ENCODE measurements at regions not wholly inside any gene's neighbourhood (a gene's known extent, or its start where the extent isn't known, plus 50 kb on each side); places are given as distances from the start of the nearest gene placed in this dataset.
"Not testable (repeated sequence)": the region's sequence is repeated elsewhere in the genome, so short reads cannot be mapped to it uniquely, and the experiment has no call there.

DNA sequence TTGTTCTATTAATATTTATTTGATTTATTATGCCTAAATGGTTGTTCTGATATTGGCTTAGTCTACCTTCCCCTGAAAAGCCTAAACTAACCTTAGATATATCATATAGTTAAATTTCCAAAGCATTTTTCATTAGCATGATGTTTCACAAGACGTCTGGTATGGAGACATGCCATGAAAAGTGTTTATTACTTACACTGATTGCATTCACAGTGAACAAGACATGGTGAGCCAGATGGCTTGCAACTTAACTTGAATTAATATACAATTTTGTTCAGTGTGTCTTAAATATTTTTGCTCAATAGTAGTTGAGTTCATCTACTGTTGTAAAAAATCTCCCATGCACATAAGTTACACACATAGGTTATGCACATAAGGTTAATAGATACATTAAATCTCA, 758.4 kb downstream of the NSUN3 start:
- Histone ChIP-seq H2AFZ (ENCODE audit: low read length) (no peak overlapping the region), H3K4me1 (ENCODE audit: insufficient read depth, low read length) (no peaks in the 10 kb centered on the region), H3K4me2 (ENCODE audit: insufficient read depth, low read length) (no peak overlapping the region), H3K27ac (ENCODE audit: low read depth, low read length) (no peak overlapping the region), H3K9me3 (ENCODE audit: low read depth, low read length) (no peaks in the 10 kb centered on the region), H3K79me2 (ENCODE audit: insufficient read depth, low read length) (no peaks in the 10 kb centered on the region), H3K4me3 (ENCODE audit: insufficient read depth, low read length) (no peak overlapping the region), H4K20me1 (ENCODE audit: insufficient read depth, low read length) (no peaks in the 10 kb centered on the region), H3K27me3 (ENCODE audit: insufficient read depth, low read length) (no peaks in the 10 kb centered on the region), H3K36me3 (ENCODE audit: insufficient read depth, low read length) (no peaks in the 10 kb centered on the region)
- no peak for TF ChIP-seq CTCF (IDR thresholded peaks at IDR 0.05; ENCODE audit: extremely low read depth, low read depth, low read length)
- no peak for DNase-seq (ENCODE audit: insufficient read length, low spot score, missing footprints)

- H3K4me3 ChIP-seq (ENCODE audit: insufficient read depth, low read length) = no peak overlapping the region
- H4K20me1 ChIP-seq (ENCODE audit: insufficient read depth, low read length) = no peaks in the 10 kb centered on the region
- no peak overlapping the region for H2AFZ ChIP-seq (ENCODE audit: low read length)
- no peaks in the 10 kb centered on the region for H3K36me3 ChIP-seq (ENCODE audit: insufficient read depth, low read length)
- no peak for DNase-seq (ENCODE audit: insufficient read length, low spot score, missing footprints)
- no peak for TF ChIP-seq CTCF (IDR thresholded peaks at IDR 0.05; ENCODE audit: extremely low read depth, low read depth, low read length)
- H3K4me1 ChIP-seq (ENCODE audit: insufficient read depth, low read length) = no peaks in the 10 kb centered on the region
- H3K4me2 ChIP-seq (ENCODE audit: insufficient read depth, low read length) = no peak overlapping the region
- H3K27me3 ChIP-seq (ENCODE audit: insufficient read depth, low read length) = no peaks in the 10 kb centered on the region
- no peak overlapping the region for H3K27ac ChIP-seq (ENCODE audit: low read depth, low read length)
- no peaks in the 10 kb centered on the region for H3K9me3 ChIP-seq (ENCODE audit: low read depth, low read length)
- no peaks in the 10 kb centered on the region for H3K79me2 ChIP-seq (ENCODE audit: insufficient read depth, low read length)
These were observed 759.4 kb downstream of the NSUN3 start for GRCh38 chr3:94822298-94822697.

DNA sequence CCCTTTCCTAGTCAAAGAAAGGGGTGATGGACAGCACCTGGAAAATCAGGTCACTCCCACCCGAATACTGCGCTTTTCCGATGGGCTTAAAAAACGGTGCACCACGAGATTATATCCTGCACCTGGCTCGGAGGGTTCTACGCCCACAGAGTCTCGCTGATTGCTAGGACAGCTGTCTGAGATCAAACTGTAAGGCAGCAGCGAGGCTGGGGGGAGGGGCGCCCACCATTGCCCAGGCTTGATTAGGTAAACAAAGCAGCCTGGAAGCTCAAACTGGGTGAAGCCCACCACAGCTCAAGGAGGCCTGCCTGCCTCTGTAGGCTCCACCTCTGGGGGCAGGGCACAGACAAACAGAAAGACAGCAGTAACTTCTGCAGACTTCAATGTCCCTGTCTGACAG, 783.4 kb downstream of the NSUN3 start:
- H2AFZ ChIP-seq (ENCODE audit: low read length); H3K27me3 ChIP-seq (ENCODE audit: insufficient read depth, low read length); H3K4me2 ChIP-seq (ENCODE audit: insufficient read depth, low read length); DNase-seq (ENCODE audit: insufficient read length, low spot score, missing footprints); H3K4me3 ChIP-seq (ENCODE audit: insufficient read depth, low read length); H3K4me1 ChIP-seq (ENCODE audit: insufficient read depth, low read length); H3K27ac ChIP-seq (ENCODE audit: low read depth, low read length); H3K36me3 ChIP-seq (ENCODE audit: insufficient read depth, low read length); H4K20me1 ChIP-seq (ENCODE audit: insufficient read depth, low read length); H3K9me3 ChIP-seq (ENCODE audit: low read depth, low read length); H3K79me2 ChIP-seq (ENCODE audit: insufficient read depth, low read length): not testable (repeated sequence)

DNA sequence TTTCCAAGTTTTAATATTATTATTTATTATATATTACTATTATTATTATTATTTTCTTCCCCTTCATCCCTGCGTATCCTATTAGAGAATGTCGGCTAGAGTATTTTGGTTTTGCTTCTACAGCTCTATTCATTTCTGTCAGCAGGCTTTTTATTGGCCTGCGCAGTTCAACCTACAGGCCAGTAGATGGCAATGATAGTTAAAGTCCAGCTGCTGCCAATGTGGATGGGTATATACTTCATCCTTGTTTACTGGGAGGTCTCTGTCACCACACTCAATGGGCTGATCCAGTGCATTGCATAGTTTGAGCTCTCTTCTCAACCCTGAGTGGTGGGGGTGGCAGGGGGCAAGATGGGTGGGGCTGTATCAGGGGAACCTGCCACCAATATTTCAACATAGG, 799.8 kb downstream of the NSUN3 start:
- Histone ChIP-seq H3K4me3 (ENCODE audit: insufficient read depth, low read length) (no peak overlapping the region), H3K9me3 (ENCODE audit: low read depth, low read length) (no peaks in the 10 kb centered on the region), H4K20me1 (ENCODE audit: insufficient read depth, low read length) (no peaks in the 10 kb centered on the region), H3K79me2 (ENCODE audit: insufficient read depth, low read length) (no peaks in the 10 kb centered on the region), H3K27ac (ENCODE audit: low read depth, low read length) (no peak overlapping the region), H3K4me1 (ENCODE audit: insufficient read depth, low read length) (no peaks in the 10 kb centered on the region), H3K36me3 (ENCODE audit: insufficient read depth, low read length) (no peaks in the 10 kb centered on the region), H3K4me2 (ENCODE audit: insufficient read depth, low read length) (no peak overlapping the region), H3K27me3 (ENCODE audit: insufficient read depth, low read length) (no peaks in the 10 kb centered on the region), H2AFZ (ENCODE audit: low read length) (no peak overlapping the region)
- peak; percentile 19 for TF ChIP-seq CTCF (IDR thresholded peaks at IDR 0.05; ENCODE audit: extremely low read depth, low read depth, low read length)
- DNase-seq (ENCODE audit: insufficient read length, low spot score, missing footprints) = peak; percentile 41

Data from osteoblast (primary cell).